GM13976 (cell line): ENCODE measurements at regions not wholly inside any gene's neighbourhood (a gene's known extent, or its start where the extent isn't known, plus 50 kb on each side); places are given as distances from the start of the nearest gene placed in this dataset.
"Not testable (repeated sequence)": the region's sequence is repeated elsewhere in the genome, so short reads cannot be mapped to it uniquely, and the experiment has no call there.

ENCODE experiments used
- DNase-seq: peaks from one replicate; pipeline ENCODE4 v3.0.0; 2012; ENCODE audit warnings: low spot score
- CTCF ChIP-seq: IDR thresholded peaks from 2 replicates; pipeline ENCODE4 v1.5.1; 2012; ENCODE audit warnings: borderline replicate concordance, mild to moderate bottlenecking; ENCODE audit not compliant: insufficient read depth; ENCODE audit errors: extremely low read depth, missing control alignments, control extremely low read depth
- in situ Hi-C: fragments of 300-500 bp; cut with MboI; formaldehyde crosslinking; loops from one replicate; pipeline ENCODE4 v1.12.0; 2022; ENCODE audit warnings: low sequenced_read_pairs, mixed read lengths, inconsistent platforms; ENCODE audit not compliant: unreplicated experiment

GRCh38 chr2:65767946-65768345 lies 335.5 kb upstream of the SPRED2 start:
- in situ Hi-C loops, result no loop called here
- no peak for DNase-seq

GRCh38 chr2:65766768-65767267 lies 334.4 kb upstream of the SPRED2 start:
- in situ Hi-C loops, result no loop called here
- DNase-seq, result no peak
- no peak for TF ChIP-seq CTCF

More at GRCh38 chr2:65767946-65768345, 335.5 kb upstream of the SPRED2 start:
- no peak for TF ChIP-seq CTCF

- TF ChIP-seq CTCF, result no peak
- no peak for DNase-seq
- in situ Hi-C loops, result no loop called here
Measured at GRCh38 chr2:65765376-65765775, 333.0 kb upstream of the SPRED2 start.

- DNase-seq, result no peak
- in situ Hi-C loops, result no loop called here
- no peak for TF ChIP-seq CTCF
Measured at GRCh38 chr2:65762068-65762467, 329.7 kb upstream of the SPRED2 start.

- DNase-seq, result no peak
- in situ Hi-C loops, result no loop called here
- no peak for TF ChIP-seq CTCF
Measured at GRCh38 chr2:65754219-65754618, 321.8 kb upstream of the SPRED2 start.

GRCh38 chr2:65751408-65751807 lies 319.0 kb upstream of the SPRED2 start:
- DNase-seq, result no peak
- no peak for TF ChIP-seq CTCF
- in situ Hi-C loops, result no loop called here

GRCh38 chr2:65749545-65749944 lies 317.1 kb upstream of the SPRED2 start:
- DNase-seq, result no peak
- in situ Hi-C loops, result no loop called here

GRCh38 chr2:65747875-65748274 lies 315.5 kb upstream of the SPRED2 start:
- DNase-seq, in situ Hi-C loops: not testable (repeated sequence)

More at GRCh38 chr2:65749545-65749944, 317.1 kb upstream of the SPRED2 start:
- no peak for TF ChIP-seq CTCF
